ENCODE measurements at regions not wholly inside any gene's neighbourhood (a gene's known extent, or its start where the extent isn't known, plus 50 kb on each side); places are given as distances from the start of the nearest gene placed in this dataset.

GRCh38 chrX:67872958-67873357, 329.1 kb downstream of the AR start:
- Mint-ChIP-seq H3K36me3 (ENCODE audit: low read depth) (no peaks in the 10 kb centered on the region), H3K9me3 (peaks cover 46% of the 10 kb centered on the region), H3K27me3 (ENCODE audit: insufficient read depth) (no peaks in the 10 kb centered on the region), H3K4me3 (no peak overlapping the region), H3K27ac (no peak overlapping the region), H3K4me1 (no peaks in the 10 kb centered on the region)
- Histone ChIP-seq H3K9ac (ENCODE audit: extremely low read depth, low read length, poor library complexity, severe bottlenecking) (no peak overlapping the region), H3K9me3 (ENCODE audit: control insufficient read depth, low read length) (no peaks in the 10 kb centered on the region), H3K27ac (ENCODE audit: low read depth, low read length) (no peak overlapping the region), H3K4me3 (ENCODE audit: low read length) (no peak overlapping the region), H3K27me3 (ENCODE audit: control insufficient read depth, insufficient read depth, low read length, poor library complexity, severe bottlenecking) (no peaks in the 10 kb centered on the region), H3K4me1 (ENCODE audit: control insufficient read depth, insufficient read depth, low read length) (no peaks in the 10 kb centered on the region), H3K36me3 (ENCODE audit: control insufficient read depth, insufficient read depth, low read length) (no peaks in the 10 kb centered on the region)
- no peak for TF ChIP-seq CTCF (conservative IDR thresholded peaks at IDR 0.05)
- DNase-seq, result no peak

GRCh38 chrX:67892401-67892800, 348.6 kb downstream of the AR start:
- Histone ChIP-seq H3K9me3 (ENCODE audit: control insufficient read depth, low read length) (peaks cover 4% of the 10 kb centered on the region), H3K27ac (ENCODE audit: low read depth, low read length) (no peak overlapping the region), H3K4me1 (ENCODE audit: control insufficient read depth, insufficient read depth, low read length) (no peaks in the 10 kb centered on the region), H3K36me3 (ENCODE audit: control insufficient read depth, insufficient read depth, low read length) (no peaks in the 10 kb centered on the region), H3K27me3 (ENCODE audit: control insufficient read depth, insufficient read depth, low read length, poor library complexity, severe bottlenecking) (no peaks in the 10 kb centered on the region), H3K4me3 (ENCODE audit: low read length) (no peak overlapping the region), H3K9ac (ENCODE audit: extremely low read depth, low read length, poor library complexity, severe bottlenecking) (no peak overlapping the region)
- DNase-seq, result no peak
- H3K36me3 Mint-ChIP-seq (ENCODE audit: low read depth), result no peaks in the 10 kb centered on the region
- no CpG with 5 or more reads among the region's 2 CpGs for WGBS, 2 experiments (ENCODE audit: insufficient coverage in 1 of 2, insufficient read length in 1 of 2)
- H3K27ac Mint-ChIP-seq, result no peak overlapping the region
- H3K9me3 Mint-ChIP-seq, result peaks cover 79% of the 10 kb centered on the region
- no peaks in the 10 kb centered on the region for H3K27me3 Mint-ChIP-seq (ENCODE audit: insufficient read depth)
- TF ChIP-seq CTCF (conservative IDR thresholded peaks at IDR 0.05), result no peak
- no peak overlapping the region for H3K4me3 Mint-ChIP-seq
- H3K4me1 Mint-ChIP-seq, result no peaks in the 10 kb centered on the region

GRCh38 chrX:67893931-67894330, 350.1 kb downstream of the AR start:
- H3K36me3 ChIP-seq (ENCODE audit: control insufficient read depth, insufficient read depth, low read length), result no peaks in the 10 kb centered on the region
- DNase-seq, result no peak
- no peak overlapping the region for H3K4me3 Mint-ChIP-seq
- H3K4me1 ChIP-seq (ENCODE audit: control insufficient read depth, insufficient read depth, low read length), result no peaks in the 10 kb centered on the region
- H3K9ac ChIP-seq (ENCODE audit: extremely low read depth, low read length, poor library complexity, severe bottlenecking), result no peak overlapping the region
- H3K9me3 Mint-ChIP-seq, result peaks cover 79% of the 10 kb centered on the region
- 66 to 83% methylated on average over 2 of the region's 2 CpGs for WGBS, 2 experiments (ENCODE audit: insufficient coverage in 1 of 2, insufficient read length in 1 of 2)
- no peaks in the 10 kb centered on the region for H3K27me3 Mint-ChIP-seq (ENCODE audit: insufficient read depth)
- no peak overlapping the region for H3K27ac Mint-ChIP-seq
- no peak overlapping the region for H3K4me3 ChIP-seq (ENCODE audit: low read length)
- no peaks in the 10 kb centered on the region for H3K27me3 ChIP-seq (ENCODE audit: control insufficient read depth, insufficient read depth, low read length, poor library complexity, severe bottlenecking)
- no peaks in the 10 kb centered on the region for H3K4me1 Mint-ChIP-seq
- H3K9me3 ChIP-seq (ENCODE audit: control insufficient read depth, low read length), result peaks cover 4% of the 10 kb centered on the region
- no peak overlapping the region for H3K27ac ChIP-seq (ENCODE audit: low read depth, low read length)
- no peaks in the 10 kb centered on the region for H3K36me3 Mint-ChIP-seq (ENCODE audit: low read depth)
- TF ChIP-seq CTCF (conservative IDR thresholded peaks at IDR 0.05), result no peak
